ENCODE measurements at regions not wholly inside any gene's neighbourhood (a gene's known extent, or its start where the extent isn't known, plus 50 kb on each side); places are given as distances from the start of the nearest gene placed in this dataset.

DNA sequence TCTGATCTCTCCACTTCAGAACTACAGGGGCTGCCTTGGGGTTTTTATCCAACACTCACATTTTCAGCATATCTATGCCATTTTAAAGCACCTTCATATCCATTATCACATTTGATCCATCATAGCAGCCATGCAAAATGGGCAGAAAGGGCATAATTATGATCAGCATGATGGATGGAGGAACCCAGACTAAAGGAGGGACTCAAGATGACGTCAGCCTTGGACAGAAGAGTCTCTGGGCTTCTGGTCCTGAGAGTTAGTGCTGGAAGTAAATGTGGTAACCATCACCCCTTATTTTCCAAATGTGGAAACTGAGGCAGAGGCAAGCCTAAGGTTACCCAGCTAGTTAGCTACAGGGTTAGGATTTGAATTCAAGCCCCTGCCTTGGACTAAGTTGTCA, 273.1 kb downstream of the DRD1 start:
- TF ChIP-seq, protein P1, sequence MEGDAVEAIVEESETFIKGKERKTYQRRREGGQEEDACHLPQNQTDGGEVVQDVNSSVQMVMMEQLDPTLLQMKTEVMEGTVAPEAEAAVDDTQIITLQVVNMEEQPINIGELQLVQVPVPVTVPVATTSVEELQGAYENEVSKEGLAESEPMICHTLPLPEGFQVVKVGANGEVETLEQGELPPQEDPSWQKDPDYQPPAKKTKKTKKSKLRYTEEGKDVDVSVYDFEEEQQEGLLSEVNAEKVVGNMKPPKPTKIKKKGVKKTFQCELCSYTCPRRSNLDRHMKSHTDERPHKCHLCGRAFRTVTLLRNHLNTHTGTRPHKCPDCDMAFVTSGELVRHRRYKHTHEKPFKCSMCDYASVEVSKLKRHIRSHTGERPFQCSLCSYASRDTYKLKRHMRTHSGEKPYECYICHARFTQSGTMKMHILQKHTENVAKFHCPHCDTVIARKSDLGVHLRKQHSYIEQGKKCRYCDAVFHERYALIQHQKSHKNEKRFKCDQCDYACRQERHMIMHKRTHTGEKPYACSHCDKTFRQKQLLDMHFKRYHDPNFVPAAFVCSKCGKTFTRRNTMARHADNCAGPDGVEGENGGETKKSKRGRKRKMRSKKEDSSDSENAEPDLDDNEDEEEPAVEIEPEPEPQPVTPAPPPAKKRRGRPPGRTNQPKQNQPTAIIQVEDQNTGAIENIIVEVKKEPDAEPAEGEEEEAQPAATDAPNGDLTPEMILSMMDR (IDR thresholded peaks at IDR 0.05; ENCODE audit: control insufficient read depth, insufficient read depth, low read depth, low read length, missing control alignments), result no peak
- DNase-seq (ENCODE audit: low read depth), result no peak
- H3K4me3 ChIP-seq (ENCODE audit: control insufficient read depth, low read depth, low read length), result no peak overlapping the region

DNA sequence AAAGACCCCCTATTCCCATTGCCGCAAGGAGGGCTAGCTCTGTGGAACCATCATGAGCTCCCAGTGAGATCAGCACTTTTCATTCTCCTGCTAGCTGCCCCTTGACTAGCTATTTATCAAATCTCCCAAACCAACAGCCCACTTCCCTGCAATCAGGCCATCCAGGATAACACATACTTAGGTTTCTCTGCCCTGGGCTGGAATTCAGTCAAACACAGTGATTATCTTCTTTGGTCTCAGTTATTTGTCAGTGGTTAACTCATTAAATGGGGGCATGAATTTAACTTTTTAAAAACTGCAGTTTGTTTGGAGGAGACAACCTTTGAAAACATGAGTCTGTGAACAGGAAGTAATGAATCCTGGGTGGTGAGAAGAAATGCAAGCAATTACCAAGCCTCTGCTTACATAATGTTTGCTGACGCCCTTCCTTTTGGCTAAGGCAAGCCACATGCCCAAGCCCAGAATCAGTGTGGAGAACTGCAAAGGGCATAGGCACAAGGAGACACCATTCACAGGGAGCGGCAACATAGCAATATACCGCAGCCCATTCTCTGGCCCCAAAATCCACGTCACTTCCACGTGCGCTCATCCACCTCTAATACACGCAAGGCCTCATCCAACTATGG, 275.0 kb downstream of the DRD1 start:
- no peak overlapping the region for H3K4me3 ChIP-seq (ENCODE audit: control insufficient read depth, low read depth, low read length)
- DNase-seq (ENCODE audit: low read depth), result no peak
- TF ChIP-seq, protein P1 (IDR thresholded peaks at IDR 0.05; ENCODE audit: control insufficient read depth, insufficient read depth, low read depth, low read length, missing control alignments), result no peak

DNA sequence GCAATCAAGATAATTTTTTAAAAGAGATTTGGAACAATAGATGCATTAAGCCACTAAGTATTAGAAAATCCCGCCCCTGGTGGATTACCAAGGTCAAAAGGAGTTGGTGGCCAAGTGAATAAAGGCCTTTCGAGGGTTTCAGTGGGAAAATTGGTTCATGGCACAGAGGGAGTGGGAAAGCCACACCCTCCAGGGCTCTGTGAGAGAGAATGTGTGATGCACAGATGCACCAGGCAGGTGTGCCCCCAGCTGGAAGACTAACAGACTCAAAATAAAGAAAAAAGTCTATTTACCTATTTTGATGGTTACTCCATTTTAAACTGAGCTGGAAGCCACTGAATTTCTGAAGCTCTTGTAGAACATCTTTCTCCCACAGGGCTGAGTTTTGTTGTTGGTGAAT, 278.0 kb downstream of the DRD1 start:
- H3K4me3 ChIP-seq (ENCODE audit: control insufficient read depth, low read depth, low read length), result no peak overlapping the region
- TF ChIP-seq, protein P1 (IDR thresholded peaks at IDR 0.05; ENCODE audit: control insufficient read depth, insufficient read depth, low read depth, low read length, missing control alignments), result no peak
- no peak for DNase-seq (ENCODE audit: low read depth)

DNA sequence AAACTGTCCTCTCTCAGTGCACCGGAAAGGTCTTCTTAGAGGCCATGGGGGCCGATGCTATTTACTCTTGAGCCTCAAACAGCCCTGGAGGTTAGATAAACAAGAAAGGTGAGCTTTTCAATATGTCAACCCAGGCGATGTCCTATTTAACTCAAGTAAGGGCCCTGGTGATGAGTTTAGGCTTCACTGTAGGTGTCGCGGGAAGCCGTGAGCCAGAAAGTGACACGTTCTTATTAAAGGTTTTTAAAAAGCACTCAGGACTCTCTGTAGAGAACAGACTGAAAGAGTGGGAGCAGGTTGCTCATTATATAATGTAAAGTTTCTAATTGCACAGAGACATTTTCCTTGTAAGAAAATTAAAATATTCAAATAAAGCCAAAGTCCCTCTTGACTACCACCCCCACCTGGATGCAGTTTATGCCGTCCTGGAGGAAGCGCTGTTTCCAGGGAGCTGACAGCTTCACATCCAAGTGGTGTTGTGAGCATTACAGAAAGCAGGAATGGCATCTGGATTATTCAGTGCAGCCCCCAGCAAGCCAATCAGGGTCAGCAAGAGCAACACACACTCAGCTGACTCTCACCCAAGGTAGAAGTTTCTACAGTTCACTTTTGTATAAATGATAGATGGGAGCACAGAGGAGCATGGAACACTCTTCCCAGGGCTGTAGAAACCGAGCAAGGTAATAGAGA, 280.3 kb downstream of the DRD1 start:
- no peak overlapping the region for H3K4me3 ChIP-seq (ENCODE audit: control insufficient read depth, low read depth, low read length)
- TF ChIP-seq, protein P1 (IDR thresholded peaks at IDR 0.05; ENCODE audit: control insufficient read depth, insufficient read depth, low read depth, low read length, missing control alignments), result no peak
- DNase-seq (ENCODE audit: low read depth), result no peak

DNA sequence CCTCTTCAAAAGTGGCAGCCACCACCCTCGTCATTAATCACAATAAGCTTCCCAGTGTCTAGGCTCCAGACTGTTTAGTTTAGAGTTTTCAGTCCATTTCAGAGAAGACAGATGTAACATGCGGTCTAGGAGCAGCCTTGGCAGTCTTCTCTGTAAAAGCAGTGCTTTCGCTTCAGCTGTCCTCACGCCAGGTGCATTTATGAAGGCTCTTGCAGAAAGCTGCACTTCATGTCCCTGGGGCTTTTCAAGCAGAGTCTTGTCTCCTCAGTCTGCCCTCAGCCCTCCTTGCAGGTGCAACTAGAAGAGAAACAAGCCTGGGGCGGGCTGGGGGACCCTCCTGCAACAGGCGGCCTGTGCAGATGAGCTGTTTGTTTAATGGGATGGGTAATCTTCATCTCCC, 281.9 kb downstream of the DRD1 start:
- TF ChIP-seq, protein P1 (IDR thresholded peaks at IDR 0.05; ENCODE audit: control insufficient read depth, insufficient read depth, low read depth, low read length, missing control alignments), result no peak
- DNase-seq (ENCODE audit: low read depth), result no peak
- H3K4me3 ChIP-seq (ENCODE audit: control insufficient read depth, low read depth, low read length), result no peak overlapping the region

DNA sequence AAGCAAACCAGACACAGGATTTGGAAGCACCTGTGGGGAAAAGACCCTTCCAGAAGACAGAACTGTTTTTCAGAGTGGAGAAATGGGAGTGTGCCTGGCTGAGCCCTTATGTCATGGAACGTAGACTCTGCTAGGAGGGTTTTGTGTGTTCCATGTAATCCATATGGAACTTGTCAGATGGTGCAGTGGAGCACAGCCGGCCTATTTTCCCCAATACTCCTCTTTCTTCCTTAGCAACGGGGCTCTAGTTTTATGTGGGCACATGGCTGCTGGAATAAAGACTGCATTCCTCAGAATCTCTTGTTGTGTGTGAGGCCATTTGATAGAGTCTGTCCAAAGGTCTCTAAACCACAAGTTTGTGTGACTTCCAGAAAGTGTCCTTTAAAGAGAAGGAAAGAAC, 284.0 kb downstream of the DRD1 start:
- no peak for DNase-seq (ENCODE audit: low read depth)
- TF ChIP-seq, protein P1 (IDR thresholded peaks at IDR 0.05; ENCODE audit: control insufficient read depth, insufficient read depth, low read depth, low read length, missing control alignments), result no peak
- H3K4me3 ChIP-seq (ENCODE audit: control insufficient read depth, low read depth, low read length), result no peak overlapping the region

Measured in AG09309 (cell line).